ENCODE measurements at regions not wholly inside any gene's neighbourhood (a gene's known extent, or its start where the extent isn't known, plus 50 kb on each side); places are given as distances from the start of the nearest gene placed in this dataset.

DNA sequence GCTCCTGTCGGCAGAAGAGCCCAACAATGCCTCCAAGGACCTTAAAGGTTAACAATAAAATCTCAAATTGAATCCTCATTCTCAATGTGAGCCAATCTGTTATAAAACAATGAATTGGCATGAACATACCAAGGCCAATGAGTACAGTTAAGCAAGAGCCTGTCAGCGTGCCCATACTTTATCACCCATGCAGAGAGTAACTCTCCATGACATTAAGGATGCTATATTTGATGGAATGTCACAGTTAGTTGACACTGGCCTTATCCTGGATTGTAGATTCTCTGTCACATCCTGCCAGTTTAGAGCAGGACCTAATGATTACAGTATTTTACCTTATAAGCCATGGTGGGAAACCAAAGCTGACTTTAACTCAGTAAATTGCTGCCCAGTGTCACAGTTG is 335.4 kb upstream of the MDFIC2 start (continued):
- TF ChIP-seq, protein P1, sequence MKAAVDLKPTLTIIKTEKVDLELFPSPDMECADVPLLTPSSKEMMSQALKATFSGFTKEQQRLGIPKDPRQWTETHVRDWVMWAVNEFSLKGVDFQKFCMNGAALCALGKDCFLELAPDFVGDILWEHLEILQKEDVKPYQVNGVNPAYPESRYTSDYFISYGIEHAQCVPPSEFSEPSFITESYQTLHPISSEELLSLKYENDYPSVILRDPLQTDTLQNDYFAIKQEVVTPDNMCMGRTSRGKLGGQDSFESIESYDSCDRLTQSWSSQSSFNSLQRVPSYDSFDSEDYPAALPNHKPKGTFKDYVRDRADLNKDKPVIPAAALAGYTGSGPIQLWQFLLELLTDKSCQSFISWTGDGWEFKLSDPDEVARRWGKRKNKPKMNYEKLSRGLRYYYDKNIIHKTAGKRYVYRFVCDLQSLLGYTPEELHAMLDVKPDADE (conservative IDR thresholded peaks at IDR 0.05; ENCODE audit: control insufficient read depth, low read depth, low read length) = no peak
- TF ChIP-seq YY1 (IDR thresholded peaks at IDR 0.05; ENCODE audit: borderline replicate concordance in 1 of 3, control insufficient read depth in 1 of 3, extremely low read depth in 1 of 3, insufficient read depth in 3 of 3, insufficient read length in 1 of 3, insufficient replicate concordance in 2 of 3, low read depth in 1 of 3, low read length in 2 of 3) = no peak

DNA sequence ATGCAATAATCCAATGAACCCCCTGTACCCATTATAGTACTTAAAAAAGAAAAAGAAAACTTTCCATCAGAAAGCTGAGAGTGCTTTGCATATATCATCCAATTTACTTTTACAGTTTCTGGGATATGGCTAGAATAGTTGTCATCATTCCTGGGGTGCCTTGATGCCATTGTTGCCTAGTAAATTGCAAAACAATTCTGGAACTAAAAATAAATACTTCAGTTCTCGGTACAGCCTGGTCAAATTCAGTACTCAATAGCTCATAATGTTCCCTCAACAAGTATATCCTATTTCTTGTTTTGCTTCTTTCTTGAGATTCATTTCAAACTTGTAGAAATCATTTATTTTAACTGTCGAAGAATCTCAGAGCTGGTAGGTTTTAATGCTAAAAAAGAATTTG is 334.7 kb upstream of the MDFIC2 start:
- H3K36me3 ChIP-seq (ENCODE audit: control insufficient read depth, insufficient read depth, low read length) = no peaks in the 10 kb centered on the region
- 0% methylated on average over 2 of the region's 2 CpGs for WGBS (ENCODE audit: insufficient coverage, low coverage, missing lambda C conversion rate)
- H3K4me2 ChIP-seq (ENCODE audit: insufficient read depth, low read length) = no peak overlapping the region
- H4K20me1 ChIP-seq (replicated peaks; ENCODE audit: control insufficient read depth, insufficient read depth, low read length) = no peaks in the 10 kb centered on the region
- no peaks in the 10 kb centered on the region for H3K79me2 ChIP-seq (ENCODE audit: control insufficient read depth, insufficient read depth, low read length)
- no peak overlapping the region for H3K4me3 ChIP-seq
- intact Hi-C loops (cut with micrococcal nuclease) (no loop called here), in situ Hi-C loops (cut with MboI) (no loop called here)
- no peak overlapping the region for H2AFZ ChIP-seq (ENCODE audit: low read depth, low read length)
- DNase-seq (ENCODE audit: extremely low read depth in 1 of 4, low spot score in 3 of 4) (no peak), ATAC-seq (no peak), FAIRE-seq (no peak)
- no TSS peak for BruUV-seq (replicated peaks)
- H3K9me1 ChIP-seq (ENCODE audit: control insufficient read depth, insufficient read depth, low read length) = no peaks in the 10 kb centered on the region
- no peaks in the 10 kb centered on the region for H3K9me3 ChIP-seq (replicated peaks; ENCODE audit: control insufficient read depth, insufficient read depth, low read depth, low read length)
- TF ChIP-seq U2AF2 (optimal IDR thresholded peaks at IDR 0.05; ENCODE audit: low read depth, low read length) (no peak), GTF2E2 (tag; IDR thresholded peaks at IDR 0.05) (no peak), SMARCA5 (IDR thresholded peaks at IDR 0.05) (no peak), SUPT5H (IDR thresholded peaks at IDR 0.05) (no peak), ZNF133 (CRISPR knock-in tag; IDR thresholded peaks at IDR 0.05) (no peak)
- TF ChIP-seq, protein P2, sequence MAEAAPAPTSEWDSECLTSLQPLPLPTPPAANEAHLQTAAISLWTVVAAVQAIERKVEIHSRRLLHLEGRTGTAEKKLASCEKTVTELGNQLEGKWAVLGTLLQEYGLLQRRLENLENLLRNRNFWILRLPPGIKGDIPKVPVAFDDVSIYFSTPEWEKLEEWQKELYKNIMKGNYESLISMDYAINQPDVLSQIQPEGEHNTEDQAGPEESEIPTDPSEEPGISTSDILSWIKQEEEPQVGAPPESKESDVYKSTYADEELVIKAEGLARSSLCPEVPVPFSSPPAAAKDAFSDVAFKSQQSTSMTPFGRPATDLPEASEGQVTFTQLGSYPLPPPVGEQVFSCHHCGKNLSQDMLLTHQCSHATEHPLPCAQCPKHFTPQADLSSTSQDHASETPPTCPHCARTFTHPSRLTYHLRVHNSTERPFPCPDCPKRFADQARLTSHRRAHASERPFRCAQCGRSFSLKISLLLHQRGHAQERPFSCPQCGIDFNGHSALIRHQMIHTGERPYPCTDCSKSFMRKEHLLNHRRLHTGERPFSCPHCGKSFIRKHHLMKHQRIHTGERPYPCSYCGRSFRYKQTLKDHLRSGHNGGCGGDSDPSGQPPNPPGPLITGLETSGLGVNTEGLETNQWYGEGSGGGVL (CRISPR knock-in tag; IDR thresholded peaks at IDR 0.05) = no peak
- ChIA-PET POLR2A (no interaction called here), CTCF (ENCODE audit: low intra/inter-chr PET ratio) (no interaction called here)
- no peaks in the 10 kb centered on the region for H3K4me1 ChIP-seq (replicated peaks in 1 of 2; ENCODE audit: control insufficient read depth in 2 of 2, insufficient read depth in 2 of 2, low read length in 2 of 2)
- H3K9ac ChIP-seq (ENCODE audit: insufficient read depth in 1 of 2, low read depth in 2 of 2, low read length in 2 of 2) = no peak overlapping the region
- H3K27ac ChIP-seq (ENCODE audit: extremely low read depth, low read depth, low read length) = no peak overlapping the region
- H3K27me3 ChIP-seq (ENCODE audit: control insufficient read depth in 2 of 2, insufficient read depth in 2 of 2, low read length in 2 of 2) = no peaks in the 10 kb centered on the region
